Activated B cell treated with CpG ODN at 0.5 μM for 24 hours (primary cell): ENCODE measurements at regions not wholly inside any gene's neighbourhood (a gene's known extent, or its start where the extent isn't known, plus 50 kb on each side); places are given as distances from the start of the nearest gene placed in this dataset.

ENCODE experiments used
- ATAC-seq: fragments of 200-7000 bp; cut with Tn5 transposase; one replicate; pipeline ENCODE4 v1.10.0; 2021; ENCODE audit warnings: low read depth, mild to moderate bottlenecking, moderate library complexity
- CTCF ChIA-PET: fragments of 350-600 bp; sonication (Branson Sonifier 250); formaldehyde crosslinking; loops from one replicate; lab custom pipeline; 2021; ENCODE audit warnings: antibody characterized with exemption; lab: Charles Lee
- POLR2A ChIA-PET: fragments of 350-600 bp; sonication (Branson Sonifier 250); formaldehyde crosslinking; loops from one replicate; lab custom pipeline; 2021; ENCODE audit warnings: antibody characterized with exemption; lab: Charles Lee
- DNase-seq: peaks from one replicate; pipeline ENCODE4 v3.0.0; 2022
- H3K27ac Mint-ChIP-seq: one replicate; pipeline ENCODE4 v1.8.0; 2020; ENCODE audit warnings: mixed read lengths
- H3K27me3 Mint-ChIP-seq: one replicate; pipeline ENCODE4 v1.8.0; 2021; ENCODE audit warnings: mixed read lengths
- H3K36me3 Mint-ChIP-seq: one replicate; pipeline ENCODE4 v1.8.0; 2021; ENCODE audit warnings: low read depth, mixed read lengths
- H3K4me1 Mint-ChIP-seq: one replicate; pipeline ENCODE4 v1.8.0; 2021; ENCODE audit warnings: mixed read lengths
- H3K4me3 Mint-ChIP-seq: one replicate; pipeline ENCODE4 v1.8.0; 2020; ENCODE audit warnings: mild to moderate bottlenecking, mixed read lengths
- H3K9me3 Mint-ChIP-seq: one replicate; pipeline ENCODE4 v1.8.0; 2020; ENCODE audit warnings: mixed read lengths
- CTCF ChIP-seq: fragments of 200-600 bp; IDR thresholded peaks from one replicate; pipeline ENCODE4 v1.8.0; 2022; ENCODE audit warnings: antibody characterized with exemption, mild to moderate bottlenecking
- intact Hi-C: fragments of 100-400 bp; cut with micrococcal nuclease; formaldehyde crosslinking; loops from one replicate; pipeline ENCODE4 v1.15.1; 2024

GRCh38 chr17:71327376-71328059 lies 793.3 kb upstream of the SOX9 start:
- Mint-ChIP-seq H3K4me1 (no peaks in the 10 kb centered on the region), H3K27me3 (no peaks in the 10 kb centered on the region), H3K36me3 (no peaks in the 10 kb centered on the region), H3K9me3 (no peaks in the 10 kb centered on the region), H3K27ac (no peak overlapping the region), H3K4me3 (no peak overlapping the region)
- DNase-seq, result no peak
- ChIA-PET CTCF (no interaction called here), POLR2A (no interaction called here)
- intact Hi-C loops, result no loop called here
- no peak for ATAC-seq
- TF ChIP-seq CTCF, result no peak

DNA sequence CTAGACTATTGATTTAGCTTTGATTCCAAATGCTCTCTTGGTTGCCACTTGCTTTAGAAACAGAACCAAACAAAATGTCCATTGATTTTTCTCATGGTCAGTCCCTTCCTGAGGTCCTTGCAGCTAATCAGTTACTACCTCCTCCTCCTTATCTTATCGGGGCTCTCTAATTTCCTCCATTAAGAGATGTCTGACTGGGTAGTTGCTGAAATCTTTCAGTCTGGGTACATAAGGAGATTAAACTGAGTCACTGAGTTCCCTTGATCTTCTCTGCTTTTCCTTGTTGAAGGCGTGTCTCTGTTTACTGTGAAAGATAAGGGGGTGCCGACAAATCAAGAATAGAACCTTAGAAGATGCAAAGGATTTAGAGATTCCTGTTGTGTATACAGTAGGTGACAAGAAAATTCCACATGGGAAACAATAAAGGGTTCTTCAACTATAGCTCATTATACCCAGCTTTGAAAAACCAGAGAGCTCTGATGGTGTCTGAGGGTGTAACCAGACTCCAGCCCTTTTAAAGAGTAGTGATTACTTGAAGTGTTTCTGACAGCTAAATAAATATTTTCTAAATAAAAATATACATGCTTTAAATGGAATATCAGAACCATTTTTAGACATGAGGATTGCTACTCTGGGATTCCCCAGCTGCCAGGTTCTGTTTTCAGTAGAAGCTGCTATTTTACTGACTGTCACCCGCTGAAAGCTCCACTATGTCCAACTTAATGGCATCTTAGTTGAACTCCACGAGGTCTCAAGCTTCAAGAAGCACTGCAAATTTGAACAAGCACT lies 791.3 kb upstream of the SOX9 start:
- Mint-ChIP-seq H3K27ac (no peak overlapping the region), H3K27me3 (no peaks in the 10 kb centered on the region), H3K9me3 (no peaks in the 10 kb centered on the region), H3K4me1 (no peaks in the 10 kb centered on the region), H3K36me3 (no peaks in the 10 kb centered on the region), H3K4me3 (no peak overlapping the region)
- TF ChIP-seq CTCF, result no peak
- ChIA-PET CTCF (no interaction called here), POLR2A (no interaction called here)
- intact Hi-C loops, result no loop called here
- no peak for DNase-seq
- no peak for ATAC-seq

DNA sequence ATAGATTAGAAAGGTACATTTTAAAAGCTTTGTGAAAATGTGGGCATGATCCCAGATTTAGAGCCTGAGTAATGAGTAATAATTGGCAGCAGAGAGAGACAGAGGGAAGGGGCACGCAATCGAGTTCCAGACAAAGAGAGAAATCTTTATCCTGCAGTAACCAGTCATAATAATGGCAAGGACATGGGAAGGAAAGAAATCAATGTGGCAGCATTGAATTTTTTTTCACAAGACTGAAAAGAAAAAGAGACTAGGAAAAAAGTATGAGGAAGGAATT lies 790.8 kb upstream of the SOX9 start:
- Mint-ChIP-seq H3K9me3 (no peaks in the 10 kb centered on the region), H3K4me1 (no peaks in the 10 kb centered on the region), H3K27ac (no peak overlapping the region), H3K36me3 (no peaks in the 10 kb centered on the region), H3K4me3 (no peak overlapping the region), H3K27me3 (no peaks in the 10 kb centered on the region)
- POLR2A ChIA-PET, result no interaction called here
- CTCF ChIA-PET, result no interaction called here
- no peak for DNase-seq
- TF ChIP-seq CTCF, result no peak
- ATAC-seq, result no peak
- intact Hi-C loops, result no loop called here

GRCh38 chr17:71331754-71332325 lies 789.0 kb upstream of the SOX9 start:
- CTCF ChIA-PET, result no interaction called here
- ATAC-seq, result no peak
- no peak overlapping the region for H3K27ac Mint-ChIP-seq

More at GRCh38 chr17:71331754-71332325, 789.0 kb upstream of the SOX9 start:
- intact Hi-C loops, result no loop called here
- H3K36me3 Mint-ChIP-seq, result no peaks in the 10 kb centered on the region
- H3K4me1 Mint-ChIP-seq, result no peaks in the 10 kb centered on the region
- H3K27me3 Mint-ChIP-seq, result no peaks in the 10 kb centered on the region
- no peaks in the 10 kb centered on the region for H3K9me3 Mint-ChIP-seq
- POLR2A ChIA-PET, result no interaction called here
- no peak for TF ChIP-seq CTCF
- no peak overlapping the region for H3K4me3 Mint-ChIP-seq
- DNase-seq, result no peak
